ENCODE measurements at regions not wholly inside any gene's neighbourhood (a gene's known extent, or its start where the extent isn't known, plus 50 kb on each side); places are given as distances from the start of the nearest gene placed in this dataset.

DNA sequence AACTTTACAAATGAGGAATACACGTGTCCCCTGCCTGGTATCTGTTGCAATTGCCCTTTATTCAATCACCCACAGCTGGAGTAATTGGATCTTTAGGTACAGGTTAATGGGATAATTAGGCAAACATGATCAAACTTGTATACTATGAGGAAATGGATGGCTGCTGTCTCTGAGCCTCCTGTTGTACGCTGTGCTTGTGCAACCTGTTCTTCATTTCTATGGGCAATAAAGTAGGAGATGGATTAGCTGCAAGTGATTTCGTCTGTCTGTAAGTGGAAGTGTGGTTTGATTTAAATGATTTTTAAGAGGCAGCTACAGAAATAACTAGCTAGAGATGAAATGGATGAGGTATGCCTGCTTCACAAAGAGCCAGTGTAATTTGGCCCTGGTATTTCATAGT is 474.1 kb downstream of the RNF144B start:
- no peaks in the 10 kb centered on the region for H3K36me3 ChIP-seq
- H3K27ac ChIP-seq = no peak overlapping the region
- no peaks in the 10 kb centered on the region for H3K9me3 ChIP-seq
- H3K4me1 ChIP-seq = no peaks in the 10 kb centered on the region
- ATAC-seq = no peak
- DNase-seq = no peak
- intact Hi-C loops (cut with DNase I) = no loop called here
- no peaks in the 10 kb centered on the region for H3K27me3 ChIP-seq
- TF ChIP-seq, protein P1, sequence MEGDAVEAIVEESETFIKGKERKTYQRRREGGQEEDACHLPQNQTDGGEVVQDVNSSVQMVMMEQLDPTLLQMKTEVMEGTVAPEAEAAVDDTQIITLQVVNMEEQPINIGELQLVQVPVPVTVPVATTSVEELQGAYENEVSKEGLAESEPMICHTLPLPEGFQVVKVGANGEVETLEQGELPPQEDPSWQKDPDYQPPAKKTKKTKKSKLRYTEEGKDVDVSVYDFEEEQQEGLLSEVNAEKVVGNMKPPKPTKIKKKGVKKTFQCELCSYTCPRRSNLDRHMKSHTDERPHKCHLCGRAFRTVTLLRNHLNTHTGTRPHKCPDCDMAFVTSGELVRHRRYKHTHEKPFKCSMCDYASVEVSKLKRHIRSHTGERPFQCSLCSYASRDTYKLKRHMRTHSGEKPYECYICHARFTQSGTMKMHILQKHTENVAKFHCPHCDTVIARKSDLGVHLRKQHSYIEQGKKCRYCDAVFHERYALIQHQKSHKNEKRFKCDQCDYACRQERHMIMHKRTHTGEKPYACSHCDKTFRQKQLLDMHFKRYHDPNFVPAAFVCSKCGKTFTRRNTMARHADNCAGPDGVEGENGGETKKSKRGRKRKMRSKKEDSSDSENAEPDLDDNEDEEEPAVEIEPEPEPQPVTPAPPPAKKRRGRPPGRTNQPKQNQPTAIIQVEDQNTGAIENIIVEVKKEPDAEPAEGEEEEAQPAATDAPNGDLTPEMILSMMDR (IDR thresholded peaks at IDR 0.05) = no peak
- no peak overlapping the region for H3K4me3 ChIP-seq

- TF ChIP-seq, protein P1 (IDR thresholded peaks at IDR 0.05) = no peak
- Histone ChIP-seq H3K4me1 (no peaks in the 10 kb centered on the region), H3K9me3 (no peaks in the 10 kb centered on the region), H3K27me3 (no peaks in the 10 kb centered on the region), H3K4me3 (no peak overlapping the region), H3K36me3 (no peaks in the 10 kb centered on the region), H3K27ac (no peak overlapping the region)
- intact Hi-C loops (cut with DNase I) = no loop called here
- no peak for ATAC-seq
- DNase-seq = no peak
Observed at GRCh38 chr6:18883268-18883667, 496.1 kb downstream of the RNF144B start.

GRCh38 chr6:18883851-18884250 is 496.7 kb downstream of the RNF144B start:
- ATAC-seq (no peak), DNase-seq (no peak)
- TF ChIP-seq, protein P1 (IDR thresholded peaks at IDR 0.05) = no peak
- no peaks in the 10 kb centered on the region for H3K9me3 ChIP-seq
- no peaks in the 10 kb centered on the region for H3K27me3 ChIP-seq
- H3K36me3 ChIP-seq = no peaks in the 10 kb centered on the region
- no peak overlapping the region for H3K4me3 ChIP-seq
- intact Hi-C loops (cut with DNase I) = no loop called here
- H3K27ac ChIP-seq = no peak overlapping the region
- H3K4me1 ChIP-seq = no peaks in the 10 kb centered on the region

DNA sequence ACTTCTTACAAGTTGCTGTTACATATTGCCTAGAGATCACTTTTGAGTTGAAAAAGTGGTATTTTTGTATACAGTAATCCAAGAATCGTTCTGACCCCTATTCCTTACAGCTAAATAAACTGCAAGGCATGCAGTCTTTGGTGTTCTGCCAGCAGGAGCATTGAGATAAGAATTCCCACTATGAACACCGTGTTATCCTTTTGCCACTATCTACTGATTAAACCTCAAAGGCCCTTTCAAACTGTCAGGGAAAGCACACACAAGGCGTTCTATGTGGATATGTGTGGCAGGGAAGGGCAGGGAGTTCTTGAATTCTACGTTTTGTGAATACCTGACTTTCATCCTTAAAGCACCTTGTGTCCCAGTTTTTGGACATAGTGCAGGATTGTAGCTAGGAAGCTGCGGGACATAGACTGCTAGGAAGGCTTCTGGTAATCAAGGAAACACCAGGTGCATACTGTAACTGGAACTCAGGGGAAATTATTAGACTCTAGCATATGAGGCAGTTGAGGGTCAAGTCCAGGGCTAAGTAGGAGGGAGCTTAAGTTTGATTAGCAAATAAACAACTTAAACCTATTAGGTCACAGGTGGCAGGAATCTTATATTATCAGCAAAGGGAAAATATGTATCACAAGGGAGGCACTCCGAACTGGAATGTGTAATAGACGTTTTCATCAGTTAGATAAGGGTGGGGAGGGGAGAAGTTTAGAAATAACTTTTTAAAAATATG is 506.6 kb downstream of the RNF144B start:
- no peak overlapping the region for H3K4me3 ChIP-seq
- H3K27ac ChIP-seq = no peak overlapping the region
- intact Hi-C loops (cut with DNase I) = no loop called here
- H3K36me3 ChIP-seq = no peaks in the 10 kb centered on the region
- no peak for DNase-seq
- no peaks in the 10 kb centered on the region for H3K4me1 ChIP-seq
- H3K27me3 ChIP-seq = no peaks in the 10 kb centered on the region
- no peaks in the 10 kb centered on the region for H3K9me3 ChIP-seq
- TF ChIP-seq, protein P1 (IDR thresholded peaks at IDR 0.05) = no peak
- ATAC-seq = no peak

GRCh38 chr6:18897350-18897749 is 510.2 kb downstream of the RNF144B start:
- TF ChIP-seq, protein P1 (IDR thresholded peaks at IDR 0.05) = no peak

GRCh38 chr6:18904681-18905080 is 517.5 kb downstream of the RNF144B start:
- Histone ChIP-seq H3K27me3 (no peaks in the 10 kb centered on the region), H3K36me3 (no peaks in the 10 kb centered on the region), H3K27ac (no peak overlapping the region), H3K9me3 (no peaks in the 10 kb centered on the region), H3K4me1 (no peaks in the 10 kb centered on the region), H3K4me3 (no peak overlapping the region)
- ATAC-seq (no peak), DNase-seq (no peak)
- TF ChIP-seq, protein P1 (IDR thresholded peaks at IDR 0.05) = no peak
- intact Hi-C loops (cut with DNase I) = no loop called here

More at GRCh38 chr6:18897350-18897749, 510.2 kb downstream of the RNF144B start:
- Histone ChIP-seq H3K36me3 (no peaks in the 10 kb centered on the region), H3K4me3 (no peak overlapping the region), H3K9me3 (no peaks in the 10 kb centered on the region), H3K27ac (no peak overlapping the region), H3K27me3 (no peaks in the 10 kb centered on the region), H3K4me1 (no peaks in the 10 kb centered on the region)
- ATAC-seq = no peak
- no peak for DNase-seq
- intact Hi-C loops (cut with DNase I) = no loop called here
